ENCODE measurements at regions not wholly inside any gene's neighbourhood (a gene's known extent, or its start where the extent isn't known, plus 50 kb on each side); places are given as distances from the start of the nearest gene placed in this dataset.

- no peak for TF ChIP-seq POLR2A (IDR thresholded peaks at IDR 0.05)
- TF ChIP-seq, protein P1, sequence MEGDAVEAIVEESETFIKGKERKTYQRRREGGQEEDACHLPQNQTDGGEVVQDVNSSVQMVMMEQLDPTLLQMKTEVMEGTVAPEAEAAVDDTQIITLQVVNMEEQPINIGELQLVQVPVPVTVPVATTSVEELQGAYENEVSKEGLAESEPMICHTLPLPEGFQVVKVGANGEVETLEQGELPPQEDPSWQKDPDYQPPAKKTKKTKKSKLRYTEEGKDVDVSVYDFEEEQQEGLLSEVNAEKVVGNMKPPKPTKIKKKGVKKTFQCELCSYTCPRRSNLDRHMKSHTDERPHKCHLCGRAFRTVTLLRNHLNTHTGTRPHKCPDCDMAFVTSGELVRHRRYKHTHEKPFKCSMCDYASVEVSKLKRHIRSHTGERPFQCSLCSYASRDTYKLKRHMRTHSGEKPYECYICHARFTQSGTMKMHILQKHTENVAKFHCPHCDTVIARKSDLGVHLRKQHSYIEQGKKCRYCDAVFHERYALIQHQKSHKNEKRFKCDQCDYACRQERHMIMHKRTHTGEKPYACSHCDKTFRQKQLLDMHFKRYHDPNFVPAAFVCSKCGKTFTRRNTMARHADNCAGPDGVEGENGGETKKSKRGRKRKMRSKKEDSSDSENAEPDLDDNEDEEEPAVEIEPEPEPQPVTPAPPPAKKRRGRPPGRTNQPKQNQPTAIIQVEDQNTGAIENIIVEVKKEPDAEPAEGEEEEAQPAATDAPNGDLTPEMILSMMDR (IDR thresholded peaks at IDR 0.05 in 8 of 11, conservative IDR thresholded peaks at IDR 0.05 in 3 of 11): no peak
Measured at GRCh38 chr13:74891610-74892009, 590.4 kb downstream of the TBC1D4 start.

Measured in spleen (tissue), 7 donors.